GM23248 (cell line): ENCODE measurements at regions not wholly inside any gene's neighbourhood (a gene's known extent, or its start where the extent isn't known, plus 50 kb on each side); places are given as distances from the start of the nearest gene placed in this dataset.
A peak's percentile ranks its signal among the peaks of the same experiment; 100 is the strongest.

Experiments used
- DNase-seq: peaks from one replicate; pipeline ENCODE4 v3.0.0-alpha.2; 2015
- H2AFZ ChIP-seq: fragments of 200-600 bp; sonication (generic); 2 replicates; pipeline ENCODE4 v1.6.1; 2016; ENCODE audit warnings: antibody characterized with exemption
- H3F3A ChIP-seq: fragments of 200-600 bp; sonication (generic); 2 replicates; pipeline ENCODE4 v1.6.1; 2016; ENCODE audit warnings: mild to moderate bottlenecking, antibody characterized with exemption, mixed run types; ENCODE audit not compliant: insufficient read depth
- H3K27ac ChIP-seq: fragments of 200-600 bp; sonication (generic); 2 replicates; pipeline ENCODE4 v1.5.1; 2016; ENCODE audit warnings: mild to moderate bottlenecking
- H3K27me3 ChIP-seq: fragments of 200-600 bp; sonication (generic); replicated peaks from 2 replicates; pipeline ENCODE4 v1.6.1; 2016; ENCODE audit warnings: mild to moderate bottlenecking; ENCODE audit not compliant: insufficient read depth
- H3K36me3 ChIP-seq: fragments of 200-600 bp; sonication (generic); 2 replicates; pipeline ENCODE4 v1.6.1; 2016; ENCODE audit warnings: low read depth, mild to moderate bottlenecking
- H3K4me1 ChIP-seq: fragments of 200-600 bp; sonication (generic); 2 replicates; pipeline ENCODE4 v1.6.1; 2016; ENCODE audit warnings: mild to moderate bottlenecking; ENCODE audit not compliant: insufficient read depth
- H3K4me2 ChIP-seq: fragments of 200-600 bp; sonication (generic); one replicate; pipeline ENCODE4 v1.6.1; 2016; ENCODE audit warnings: mild to moderate bottlenecking; ENCODE audit not compliant: unreplicated experiment
- H3K4me3 ChIP-seq: fragments of 200-600 bp; sonication (generic); 2 replicates; pipeline ENCODE4 v1.5.1; 2016; ENCODE audit warnings: mild to moderate bottlenecking
- H3K79me2 ChIP-seq: fragments of 200-600 bp; sonication (generic); 2 replicates; pipeline ENCODE4 v1.6.1; 2016; ENCODE audit warnings: mild to moderate bottlenecking; ENCODE audit not compliant: insufficient read depth
- H3K9ac ChIP-seq: fragments of 200-600 bp; sonication (generic); 2 replicates; pipeline ENCODE4 v1.6.1; 2016; ENCODE audit warnings: mild to moderate bottlenecking
- H3K9me2 ChIP-seq: fragments of 200-600 bp; sonication (generic); 2 replicates; pipeline ENCODE4 v1.6.1; 2016; ENCODE audit warnings: mixed run types, mild to moderate bottlenecking, moderate library complexity; ENCODE audit not compliant: insufficient read depth
- H3K9me3 ChIP-seq: fragments of 200-600 bp; sonication (generic); one replicate; pipeline ENCODE4 v1.6.1; 2017; ENCODE audit warnings: low read depth
- H4K20me1 ChIP-seq: fragments of 200-600 bp; sonication (generic); 2 replicates; pipeline ENCODE4 v1.6.0; 2016; ENCODE audit not compliant: insufficient read depth
- EZH2 ChIP-seq: fragments of 200-600 bp; sonication (generic); IDR thresholded peaks from 2 replicates; pipeline ENCODE4 v1.6.1; 2018; ENCODE audit warnings: antibody characterized with exemption, mild to moderate bottlenecking; ENCODE audit not compliant: insufficient read depth, poor library complexity, severe bottlenecking
- EZH2phosphoT487 ChIP-seq: fragments of 200-600 bp; sonication (generic); IDR thresholded peaks from 2 replicates; pipeline ENCODE4 v1.6.1; 2018; ENCODE audit warnings: antibody characterized with exemption, moderate library complexity, mild to moderate bottlenecking, low read depth; ENCODE audit not compliant: insufficient read depth
- WGBS, 2 experiments: methylation state at CpG; one replicate each; pipeline ENCODE4 v1.1.6; 2015 to 2017; ENCODE audit warnings: low lambda C conversion rate in 2 of 2, low coverage in 1 of 2; ENCODE audit errors: missing lambda C conversion rate in 2 of 2; 5-methylcytosine and 5-hydroxymethylcytosine counted together
- in situ Hi-C: fragments of 300-500 bp; cut with MboI; formaldehyde crosslinking; loops from 2 replicates; pipeline ENCODE4 v1.15.0; 2020

DNA sequence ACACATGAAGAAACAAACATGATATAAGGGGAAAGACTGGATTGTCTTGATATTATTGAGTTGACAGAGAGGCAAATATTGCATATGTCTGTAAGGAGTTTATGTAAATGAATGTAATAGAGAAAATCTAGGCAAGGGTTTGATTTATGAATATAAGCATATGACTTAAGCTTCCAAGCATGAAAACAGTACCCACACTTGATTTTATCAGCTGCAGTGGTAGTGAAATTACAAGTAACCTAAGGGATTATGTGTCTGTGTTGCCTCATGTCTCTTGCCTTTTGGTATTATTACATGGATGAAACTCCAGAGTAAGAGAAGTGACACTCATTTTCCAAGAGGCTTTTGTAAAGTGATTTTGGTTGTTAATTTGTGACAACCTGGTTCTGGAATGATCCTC lies 1678.9 kb downstream of the KCNT2 start:
- H3K9ac ChIP-seq: no peak overlapping the region
- no peaks in the 10 kb centered on the region for H4K20me1 ChIP-seq
- no peaks in the 10 kb centered on the region for H3K27me3 ChIP-seq
- no peak for TF ChIP-seq EZH2
- no peak for TF ChIP-seq EZH2phosphoT487
- DNase-seq: peak; percentile 3
- H3K27ac ChIP-seq: no peak overlapping the region
- no peak overlapping the region for H3K4me3 ChIP-seq
- no peaks in the 10 kb centered on the region for H3K36me3 ChIP-seq
- H3K9me2 ChIP-seq: no peaks in the 10 kb centered on the region; the same call in 1 of the 2 replicates
- H3F3A ChIP-seq: no peaks in the 10 kb centered on the region
- no peak overlapping the region for H3K4me2 ChIP-seq
- no peaks in the 10 kb centered on the region for H3K9me3 ChIP-seq
- no peaks in the 10 kb centered on the region for H3K79me2 ChIP-seq
- H3K4me1 ChIP-seq: no peaks in the 10 kb centered on the region
- H2AFZ ChIP-seq: no peak overlapping the region
- in situ Hi-C loops: no loop called here

DNA sequence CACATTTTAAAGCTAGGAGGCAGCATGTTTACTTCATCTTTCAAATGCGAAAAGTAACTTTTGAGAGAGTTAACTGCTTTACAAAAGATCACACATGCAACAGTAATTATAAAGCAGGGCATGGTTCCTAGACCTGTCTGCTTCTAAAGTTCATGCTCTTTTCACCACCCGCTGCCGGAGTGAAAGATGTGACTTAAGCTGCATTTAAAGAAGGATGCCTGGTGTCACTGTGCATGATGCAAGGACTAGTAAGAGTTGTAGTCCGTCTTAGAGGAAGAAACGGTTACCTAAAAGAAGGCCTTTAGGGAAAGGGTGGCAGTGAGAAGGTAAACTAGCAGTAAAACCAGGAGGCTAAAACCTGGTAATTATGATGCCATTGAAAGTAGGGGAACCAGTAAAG lies 1689.1 kb downstream of the KCNT2 start:
- WGBS, 2 experiments: 11 to 14% methylated on average over 5 of the region's 5 CpGs
- TF ChIP-seq EZH2phosphoT487 (no peak), EZH2 (no peak)

DNA sequence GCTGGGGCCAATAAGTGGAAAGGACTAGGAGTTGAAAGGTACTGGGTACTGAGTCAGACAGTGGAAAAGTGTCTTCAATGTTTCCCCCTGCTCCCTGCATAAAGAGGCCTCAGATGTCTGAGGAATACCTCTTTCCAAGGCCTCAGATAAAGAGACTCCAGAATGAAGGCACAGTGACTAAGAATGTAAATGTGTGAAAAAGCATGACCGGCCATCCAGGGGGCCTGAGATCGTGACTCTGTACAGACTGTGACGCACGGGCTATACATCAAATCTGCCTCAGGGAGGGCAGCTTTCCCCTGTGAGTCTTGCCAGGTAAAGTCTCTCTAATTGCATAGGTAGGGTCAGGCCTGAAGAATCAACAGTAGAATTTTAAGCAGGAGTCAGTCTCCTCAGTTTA lies 1690.5 kb downstream of the KCNT2 start:
- Histone ChIP-seq H4K20me1 (no peaks in the 10 kb centered on the region), H3K27ac (no peak overlapping the region), H2AFZ (no peak overlapping the region), H3K9ac (no peak overlapping the region), H3K4me3 (no peak overlapping the region), H3K4me2 (no peak overlapping the region), H3K36me3 (no peaks in the 10 kb centered on the region), H3K9me2 (no peaks in the 10 kb centered on the region), H3K4me1 (no peaks in the 10 kb centered on the region), H3F3A (no peaks in the 10 kb centered on the region), H3K27me3 (no peaks in the 10 kb centered on the region), H3K79me2 (no peaks in the 10 kb centered on the region), H3K9me3 (no peaks in the 10 kb centered on the region)
- 42 to 56% methylated on average over 4 of the region's 4 CpGs for WGBS, 2 experiments
- TF ChIP-seq EZH2phosphoT487 (no peak), EZH2 (no peak)
- DNase-seq: no peak
- in situ Hi-C loops: no loop called here

More for the DNA sequence above, 1689.1 kb downstream of the KCNT2 start:
- no peak for DNase-seq
- no peaks in the 10 kb centered on the region for H4K20me1 ChIP-seq
- no peaks in the 10 kb centered on the region for H3K36me3 ChIP-seq
- no peak overlapping the region for H3K4me3 ChIP-seq
- no peaks in the 10 kb centered on the region for H3F3A ChIP-seq
- no peak overlapping the region for H3K4me2 ChIP-seq
- H3K9ac ChIP-seq: no peak overlapping the region
- H3K4me1 ChIP-seq: no peaks in the 10 kb centered on the region
- in situ Hi-C loops: no loop called here
- no peaks in the 10 kb centered on the region for H3K27me3 ChIP-seq
- no peak overlapping the region for H3K27ac ChIP-seq
- H3K9me2 ChIP-seq: no peaks in the 10 kb centered on the region
- no peak overlapping the region for H2AFZ ChIP-seq
- H3K79me2 ChIP-seq: no peaks in the 10 kb centered on the region
- no peaks in the 10 kb centered on the region for H3K9me3 ChIP-seq

DNA sequence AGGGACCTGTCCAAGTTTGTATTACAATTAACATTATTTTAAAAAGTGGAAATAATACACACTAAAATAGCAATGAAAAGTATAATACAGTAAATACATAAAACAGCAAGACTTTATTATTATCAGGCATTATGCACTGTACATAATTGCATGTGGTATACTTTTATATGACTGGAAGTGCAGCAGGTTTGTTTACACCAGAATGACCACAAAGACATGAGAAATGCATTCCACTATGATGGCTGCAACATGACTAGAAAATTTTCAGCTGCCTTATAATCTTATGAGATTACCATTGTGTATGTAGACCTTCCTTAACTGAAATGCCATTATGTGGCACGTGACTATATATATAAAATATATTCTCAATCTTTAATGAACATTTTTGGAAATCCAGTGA lies 1699.6 kb downstream of the KCNT2 start:
- Histone ChIP-seq H3K9me2 (no peaks in the 10 kb centered on the region), H3K27me3 (no peaks in the 10 kb centered on the region)

DNA sequence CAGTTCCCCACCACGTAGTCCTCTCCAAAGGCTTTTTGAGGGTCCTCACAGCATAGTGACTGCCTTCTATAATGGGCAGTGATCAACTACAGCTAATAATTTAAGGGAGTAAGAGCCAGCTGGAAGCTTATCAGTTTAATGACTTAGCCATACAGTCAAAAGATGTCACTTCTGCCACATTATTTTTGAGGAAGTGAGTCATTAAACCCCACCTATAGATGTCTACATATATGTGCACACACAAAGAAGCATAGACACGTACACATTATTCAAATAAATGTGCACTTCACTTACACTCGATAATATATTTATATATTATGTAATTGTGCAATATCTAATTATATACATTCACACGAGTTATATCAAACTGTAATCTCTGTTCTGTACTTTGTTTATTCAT lies 1704.7 kb downstream of the KCNT2 start:
- in situ Hi-C loops: no loop called here
- TF ChIP-seq EZH2phosphoT487: no peak
- no peak for TF ChIP-seq EZH2
- H3K4me3 ChIP-seq: no peak overlapping the region
- no peaks in the 10 kb centered on the region for H3K79me2 ChIP-seq
- no peak for DNase-seq
- no peaks in the 10 kb centered on the region for H3K9me3 ChIP-seq
- no peak overlapping the region for H3K9ac ChIP-seq
- no peaks in the 10 kb centered on the region for H3F3A ChIP-seq
- no peak overlapping the region for H3K4me2 ChIP-seq
- no peaks in the 10 kb centered on the region for H3K27me3 ChIP-seq
- H3K9me2 ChIP-seq: no peaks in the 10 kb centered on the region
- H3K4me1 ChIP-seq: no peaks in the 10 kb centered on the region
- H4K20me1 ChIP-seq: no peaks in the 10 kb centered on the region
- H3K27ac ChIP-seq: no peak overlapping the region
- 35 to 38% methylated on average over 4 of the region's 4 CpGs for WGBS, 2 experiments
- H3K36me3 ChIP-seq: no peaks in the 10 kb centered on the region
- H2AFZ ChIP-seq: no peak overlapping the region

More for the DNA sequence above, 1699.6 kb downstream of the KCNT2 start:
- no peak overlapping the region for H3K4me2 ChIP-seq
- in situ Hi-C loops: no loop called here
- no peak overlapping the region for H3K4me3 ChIP-seq
- H4K20me1 ChIP-seq: no peaks in the 10 kb centered on the region
- H3F3A ChIP-seq: no peaks in the 10 kb centered on the region
- no peak overlapping the region for H2AFZ ChIP-seq
- H3K9me3 ChIP-seq: no peaks in the 10 kb centered on the region
- 11 to 19% methylated on average over 1 of the region's 1 CpG for WGBS, 2 experiments
- H3K36me3 ChIP-seq: no peaks in the 10 kb centered on the region
- no peak overlapping the region for H3K9ac ChIP-seq
- TF ChIP-seq EZH2phosphoT487 (no peak), EZH2 (no peak)
- DNase-seq: no peak
- no peaks in the 10 kb centered on the region for H3K79me2 ChIP-seq
- H3K27ac ChIP-seq: no peak overlapping the region
- H3K4me1 ChIP-seq: no peaks in the 10 kb centered on the region
